ENCODE measurements at regions not wholly inside any gene's neighbourhood (a gene's known extent, or its start where the extent isn't known, plus 50 kb on each side); places are given as distances from the start of the nearest gene placed in this dataset.
"Not testable (repeated sequence)": the region's sequence is repeated elsewhere in the genome, so short reads cannot be mapped to it uniquely, and the experiment has no call there.

DNA sequence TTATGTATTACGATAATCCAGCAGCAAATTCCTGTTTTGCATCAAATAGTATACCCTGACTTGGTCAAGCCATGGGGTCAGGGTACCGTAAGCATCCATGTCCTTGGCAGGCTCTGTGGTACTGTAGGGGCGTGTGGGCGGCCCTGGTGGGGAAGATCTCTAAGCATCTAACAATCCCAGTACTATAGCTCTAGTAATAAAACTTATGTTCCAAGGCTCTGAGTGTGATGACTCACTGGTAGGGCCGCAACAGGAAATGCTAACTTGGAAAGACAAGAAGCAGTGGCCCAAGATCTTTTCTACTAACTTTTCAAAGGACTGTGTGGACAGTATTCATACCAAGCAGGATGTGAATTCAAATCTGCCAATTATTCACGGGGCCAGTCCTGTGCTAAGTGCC lies 63.8 kb downstream of the CLEC18A start:
- DNase-seq (ENCODE audit: insufficient read length, low spot score), result peak; percentile 10
- FAIRE-seq, result peak; percentile 85

GRCh38 chr16:70016751-70017150 lies 65.6 kb downstream of the CLEC18A start:
- not testable (repeated sequence) for FAIRE-seq; DNase-seq (ENCODE audit: insufficient read length, low spot score)

DNA sequence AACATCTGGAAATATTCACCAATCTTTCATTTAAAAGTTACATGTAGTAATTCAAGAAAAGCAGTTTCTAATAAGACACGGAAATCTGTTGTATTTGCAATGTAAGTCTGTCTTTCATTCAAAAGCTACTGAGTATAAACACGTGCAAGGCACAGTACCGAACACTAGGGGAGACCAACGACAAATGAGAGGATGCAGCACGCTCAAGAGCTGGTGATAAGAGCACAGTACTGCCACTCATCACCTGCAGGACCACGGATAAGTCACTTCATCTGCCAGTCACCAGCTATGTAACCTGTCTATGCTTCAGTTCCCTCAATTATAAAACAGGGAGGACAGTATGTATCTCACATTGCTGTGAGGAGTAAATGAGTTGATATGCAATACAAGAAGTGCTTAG lies 67.1 kb downstream of the CLEC18A start:
- FAIRE-seq (peak; percentile 85), DNase-seq (ENCODE audit: insufficient read length, low spot score) (no peak)

GRCh38 chr16:70023207-70023606 lies 72.1 kb downstream of the CLEC18A start:
- not testable (repeated sequence) for DNase-seq (ENCODE audit: insufficient read length, low spot score)
- peak; percentile 13 for FAIRE-seq

GRCh38 chr16:70023956-70024355 lies 72.8 kb downstream of the CLEC18A start:
- not testable (repeated sequence) for DNase-seq (ENCODE audit: insufficient read length, low spot score)
- peak; percentile 52 for FAIRE-seq

DNA sequence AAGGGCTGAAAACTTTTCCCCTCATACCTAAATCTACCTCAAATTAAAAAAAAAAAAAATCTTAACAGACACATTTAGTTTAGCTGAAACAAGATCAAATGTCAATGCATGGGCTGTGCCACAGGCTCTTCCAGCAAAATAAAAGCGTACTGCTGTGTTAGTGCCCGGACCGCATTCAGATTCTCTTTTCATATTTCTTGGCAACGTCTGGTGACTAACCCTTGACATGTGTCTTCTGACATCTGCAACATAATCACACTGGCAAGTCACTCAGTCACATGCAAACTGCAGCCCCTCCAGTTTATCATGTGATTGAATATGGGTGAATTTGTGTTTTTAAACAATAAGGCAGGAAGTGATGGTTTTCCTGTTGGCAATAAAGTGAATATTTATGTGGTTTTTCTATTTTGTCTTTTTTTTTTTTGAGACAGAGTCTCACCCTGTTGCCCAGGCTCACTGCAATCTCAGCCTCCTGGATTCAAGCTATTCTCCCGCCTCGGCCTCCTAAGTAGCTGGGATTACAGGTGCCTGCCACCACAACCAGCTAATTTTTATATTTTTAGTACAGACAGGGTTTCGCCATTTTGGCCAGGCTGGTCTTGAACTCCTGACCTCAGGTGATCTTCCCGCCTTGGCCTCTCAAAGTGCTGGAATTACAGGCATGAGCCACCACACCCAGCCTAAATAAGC lies 75.2 kb downstream of the CLEC18A start:
- peak; percentile 44 for FAIRE-seq
- not testable (repeated sequence) for DNase-seq (ENCODE audit: insufficient read length, low spot score)

- FAIRE-seq; DNase-seq (ENCODE audit: insufficient read length, low spot score): not testable (repeated sequence)
Observed at GRCh38 chr16:70032906-70033305, 81.2 kb upstream of the PDPR start.

DNA sequence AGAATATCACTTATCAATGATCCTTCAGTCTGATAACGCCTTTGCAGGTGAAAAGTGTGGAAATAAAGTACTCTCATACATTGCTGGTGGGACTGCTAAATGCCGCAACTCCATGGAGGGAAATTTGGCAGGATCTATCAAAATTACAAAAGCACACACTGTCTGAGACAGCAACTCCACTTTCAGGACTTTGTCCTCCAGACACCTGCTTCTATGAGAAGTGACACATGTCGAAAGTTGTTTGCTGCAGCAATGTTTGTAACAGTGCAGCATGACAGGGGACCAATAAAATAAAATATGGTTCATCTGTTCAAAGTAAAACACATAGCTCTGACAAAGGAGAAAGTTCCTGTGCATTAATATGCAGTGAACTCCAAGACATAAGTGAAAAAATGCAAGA lies 76.2 kb upstream of the PDPR start:
- peak; percentile 87 for FAIRE-seq
- not testable (repeated sequence) for DNase-seq (ENCODE audit: insufficient read length, low spot score)

DNA sequence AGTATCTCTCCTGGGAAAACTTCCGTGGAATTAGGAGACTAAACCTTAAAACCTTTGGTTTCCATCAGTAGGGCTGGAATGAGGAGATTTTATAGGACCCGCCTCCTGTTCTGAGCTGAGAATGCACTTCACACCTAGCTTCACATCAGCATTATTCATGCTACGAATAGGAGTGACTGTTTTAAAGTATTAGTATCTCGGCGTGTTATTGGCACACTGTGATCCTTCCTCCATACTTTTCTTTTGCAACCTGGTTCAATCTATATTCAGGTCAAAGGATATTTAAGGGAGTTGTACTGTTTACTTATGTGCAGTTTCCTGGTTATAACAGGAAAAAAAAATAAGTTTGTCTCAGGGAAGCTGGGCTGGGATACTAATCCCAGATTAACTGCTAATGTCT lies 73.6 kb upstream of the PDPR start:
- DNase-seq (ENCODE audit: insufficient read length, low spot score); FAIRE-seq: not testable (repeated sequence)

DNA sequence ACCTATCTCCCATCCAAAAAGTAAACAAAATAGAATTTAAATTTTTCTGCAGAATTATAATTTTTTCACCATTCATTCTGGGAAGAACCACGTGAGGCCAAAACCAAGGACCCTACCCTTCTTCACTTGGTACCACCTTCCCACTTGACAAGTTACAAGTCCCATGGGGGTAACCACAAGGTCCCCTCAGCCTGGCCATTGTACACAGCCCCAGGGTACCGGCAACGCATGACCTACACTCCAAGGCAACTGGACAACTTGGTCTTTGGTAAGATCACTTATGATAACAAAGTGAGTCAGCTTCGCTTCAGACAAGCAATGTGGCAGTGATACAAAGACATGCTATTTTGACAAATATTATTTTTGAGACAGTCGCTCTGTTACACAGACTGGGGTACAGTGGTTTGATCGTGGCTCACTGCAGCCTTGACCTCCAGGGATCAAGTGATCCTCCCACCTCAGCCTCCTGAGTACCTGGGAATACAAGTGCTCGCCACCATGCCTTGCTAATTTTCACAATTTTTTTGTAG lies 70.5 kb upstream of the PDPR start:
- DNase-seq (ENCODE audit: insufficient read length, low spot score); FAIRE-seq: not testable (repeated sequence)

GRCh38 chr16:70046560-70046959 lies 67.6 kb upstream of the PDPR start:
- FAIRE-seq, result not testable (repeated sequence)

DNA sequence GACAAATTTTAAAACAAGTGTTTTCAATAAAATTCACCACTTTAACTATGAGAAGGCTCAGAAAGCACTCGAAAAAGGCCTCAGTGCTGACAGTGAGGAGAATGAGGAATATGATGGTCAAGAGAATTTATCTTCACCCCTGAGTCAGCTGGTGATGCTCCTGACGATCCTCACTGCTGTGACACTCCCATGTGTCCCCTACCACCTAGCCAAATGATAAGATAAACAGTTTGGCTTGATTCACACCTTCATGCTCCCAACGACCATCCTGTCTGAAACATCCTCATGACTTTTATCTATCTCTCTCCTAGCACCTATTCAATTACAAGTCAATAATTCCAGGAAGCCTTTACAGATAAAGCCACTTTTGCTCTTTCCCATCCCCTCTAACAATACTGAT lies 66.0 kb upstream of the PDPR start:
- FAIRE-seq, result not testable (repeated sequence)

More at GRCh38 chr16:70046560-70046959, 67.6 kb upstream of the PDPR start:
- DNase-seq (ENCODE audit: insufficient read length, low spot score), result not testable (repeated sequence)

DNA sequence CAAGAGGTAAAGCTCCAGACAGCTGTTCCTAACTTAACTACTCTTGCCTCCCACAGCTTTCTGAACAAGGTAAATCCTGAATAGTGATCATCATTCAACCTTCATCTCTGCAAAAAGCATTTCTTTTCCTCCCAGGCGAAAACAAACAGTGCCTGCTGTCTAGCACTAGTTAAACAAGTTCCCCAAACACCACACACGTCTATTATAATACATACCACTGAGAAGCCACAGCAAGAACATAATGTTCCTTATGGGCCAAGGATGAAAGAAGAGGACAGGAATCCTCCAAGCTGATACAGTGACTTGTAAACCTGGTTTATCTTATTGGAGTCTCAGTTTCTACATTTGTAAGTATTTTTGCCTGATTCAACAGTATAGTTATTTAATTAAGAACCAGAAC lies 56.1 kb upstream of the PDPR start:
- DNase-seq (ENCODE audit: insufficient read length, low spot score), result not testable (repeated sequence)
- FAIRE-seq, result peak; percentile 28

More for the DNA sequence above, 66.0 kb upstream of the PDPR start:
- DNase-seq (ENCODE audit: insufficient read length, low spot score), result not testable (repeated sequence)

GRCh38 chr16:70059429-70059828 lies 54.7 kb upstream of the PDPR start:
- not testable (repeated sequence) for FAIRE-seq

GRCh38 chr16:70060521-70061027 lies 53.6 kb upstream of the PDPR start:
- DNase-seq (ENCODE audit: insufficient read length, low spot score); FAIRE-seq: not testable (repeated sequence)

More at GRCh38 chr16:70059429-70059828, 54.7 kb upstream of the PDPR start:
- not testable (repeated sequence) for DNase-seq (ENCODE audit: insufficient read length, low spot score)

GRCh38 chr16:70061671-70062218 lies 52.4 kb upstream of the PDPR start:
- FAIRE-seq; DNase-seq (ENCODE audit: insufficient read length, low spot score): not testable (repeated sequence)

- not testable (repeated sequence) for FAIRE-seq; DNase-seq (ENCODE audit: insufficient read length, low spot score)
Observed at GRCh38 chr16:70062947-70063346, 51.2 kb upstream of the PDPR start.

All from HTR-8/SVneo (cell line).